Esophagus muscularis mucosa (tissue), 4 donors: ENCODE measurements at regions not wholly inside any gene's neighbourhood (a gene's known extent, or its start where the extent isn't known, plus 50 kb on each side); places are given as distances from the start of the nearest gene placed in this dataset.

Experiments
- DNase-seq: peaks from one replicate; pipeline ENCODE4 v3.0.0-alpha.2; 2017; ENCODE audit errors: extremely low spot score
- H3K27ac ChIP-seq, 4 donors: fragments of 200-600 bp; sonication (generic); replicated peaks in 1 of 4; 1 replicate in 3 of 4; 2 replicates in 1 of 4; pipeline ENCODE4 v1.5.1; 2016 to 2019; ENCODE audit warnings: mild to moderate bottlenecking in 1 of 4
- H3K27me3 ChIP-seq, 4 donors: fragments of 200-600 bp; sonication (generic); one replicate each; pipeline versions ENCODE4 v1.5.1 to v1.6.0; 2016 to 2019
- H3K36me3 ChIP-seq, 4 donors: fragments of 200-600 bp; sonication (generic); one replicate each; pipeline ENCODE4 v1.5.1; 2016 to 2019
- H3K4me1 ChIP-seq, 4 donors: fragments of 200-600 bp; sonication (generic); one replicate each; pipeline ENCODE4 v1.5.1; 2016 to 2019
- H3K4me3 ChIP-seq, 4 donors: fragments of 200-600 bp; sonication (generic); 1 replicate in 2 of 4; 2 replicates in 2 of 4; pipeline ENCODE4 v1.5.1; 2016 to 2019; ENCODE audit warnings: mild to moderate bottlenecking in 4 of 4, moderate library complexity in 1 of 4
- H3K9me3 ChIP-seq, 4 donors: fragments of 200-600 bp; sonication (generic); 1 replicate in 3 of 4; 2 replicates in 1 of 4; pipeline ENCODE4 v1.5.1; 2016 to 2019
- CTCF ChIP-seq, 3 experiments: fragments of 200-600 bp in 2 of 3; fragments of 450-650 bp in 1 of 3; sonication (generic) in 2 of 3; IDR thresholded peaks; one replicate each; pipeline ENCODE4 v1.5.1; 2017 to 2019; ENCODE audit warnings: antibody characterized with exemption in 3 of 3, mild to moderate bottlenecking in 2 of 3, moderate library complexity in 1 of 3
- EP300 ChIP-seq: sonication (generic); formaldehyde crosslinking; IDR thresholded peaks from one replicate; pipeline ENCODE4 v1.6.1; 2017; ENCODE audit warnings: antibody characterized with exemption
- POLR2A ChIP-seq: fragments of 450-650 bp; IDR thresholded peaks from one replicate; pipeline ENCODE4 v1.6.1; 2017; ENCODE audit warnings: antibody characterized with exemption, moderate library complexity, mild to moderate bottlenecking, low read depth
- POLR2AphosphoS5 ChIP-seq, 2 donors: sonication (generic); formaldehyde crosslinking; IDR thresholded peaks; one replicate each; pipeline ENCODE4 v1.6.1; 2017; ENCODE audit warnings: antibody characterized with exemption in 2 of 2
- WGBS: methylation state at CpG from one replicate; pipeline ENCODE4 v1.1.5; 2018; 5-methylcytosine and 5-hydroxymethylcytosine counted together
- intact Hi-C: fragments of 100-400 bp; cut with DNase I; formaldehyde crosslinking; loops from one replicate; pipeline ENCODE4 v1.15.1; 2023

GRCh38 chr3:117631781-117632180, 922.2 kb downstream of the TUSC7 start:
- Histone ChIP-seq H3K4me1 (peaks cover 5 to 18% (median 13%) of the 10 kb centered on the region in 4 donors), H3K4me3 (no peak overlapping the region), H3K27ac (no peak overlapping the region), H3K27me3 (no peaks in the 10 kb centered on the region), H3K9me3 (no peaks in the 10 kb centered on the region), H3K36me3 (no peaks in the 10 kb centered on the region)
- intact Hi-C loops: no loop called here
- no peak for TF ChIP-seq CTCF (IDR thresholded peaks at IDR 0.05)
- TF ChIP-seq POLR2AphosphoS5 (IDR thresholded peaks at IDR 0.05): no peak
- no peak for TF ChIP-seq POLR2A
- TF ChIP-seq EP300: no peak
- WGBS: 87% methylated on average over 3 of the region's 3 CpGs
- no peak for DNase-seq

GRCh38 chr3:117632191-117632590, 922.6 kb downstream of the TUSC7 start:
- TF ChIP-seq POLR2AphosphoS5 (IDR thresholded peaks at IDR 0.05): no peak
- no peak for TF ChIP-seq CTCF (IDR thresholded peaks at IDR 0.05)
- no peak for TF ChIP-seq EP300
- TF ChIP-seq POLR2A: no peak
- no peak for DNase-seq
- Histone ChIP-seq H3K27me3 (no peaks in the 10 kb centered on the region), H3K4me3 (no peak overlapping the region), H3K36me3 (no peaks in the 10 kb centered on the region), H3K9me3 (no peaks in the 10 kb centered on the region), H3K4me1 (peaks cover 5 to 18% (median 13%) of the 10 kb centered on the region in 4 donors), H3K27ac (no peak overlapping the region)
- WGBS: 88% methylated on average over 2 of the region's 2 CpGs
- intact Hi-C loops: no loop called here

GRCh38 chr3:117633207-117633606, 923.6 kb downstream of the TUSC7 start:
- H3K36me3 ChIP-seq: no peaks in the 10 kb centered on the region
- H3K4me3 ChIP-seq: no peak overlapping the region
- H3K27me3 ChIP-seq: no peaks in the 10 kb centered on the region
- intact Hi-C loops: no loop called here
- no peaks in the 10 kb centered on the region for H3K9me3 ChIP-seq
- TF ChIP-seq POLR2AphosphoS5 (IDR thresholded peaks at IDR 0.05): no peak
- TF ChIP-seq EP300: no peak
- TF ChIP-seq POLR2A: no peak
- TF ChIP-seq CTCF (IDR thresholded peaks at IDR 0.05): no peak
- H3K4me1 ChIP-seq: peaks cover 5 to 18% (median 13%) of the 10 kb centered on the region in 4 donors
- H3K27ac ChIP-seq: no peak overlapping the region
- DNase-seq: no peak
- WGBS: 68% methylated on average over 4 of the region's 4 CpGs

- no peaks in the 10 kb centered on the region for H3K36me3 ChIP-seq
- H3K27me3 ChIP-seq: no peaks in the 10 kb centered on the region
- H3K9me3 ChIP-seq: no peaks in the 10 kb centered on the region
- no peak for DNase-seq
- WGBS: 94% methylated on average over 5 of the region's 5 CpGs
- TF ChIP-seq POLR2A: no peak
- no peak for TF ChIP-seq EP300
- no peak for TF ChIP-seq CTCF (IDR thresholded peaks at IDR 0.05)
- no peak overlapping the region for H3K4me3 ChIP-seq
- intact Hi-C loops: no loop called here
- H3K4me1 ChIP-seq: no peaks in the 10 kb centered on the region
- H3K27ac ChIP-seq: no peak overlapping the region
Observed at GRCh38 chr3:117637666-117638065, 928.1 kb downstream of the TUSC7 start.

- H3K27ac ChIP-seq: no peak overlapping the region
- TF ChIP-seq CTCF (IDR thresholded peaks at IDR 0.05) (no peak), POLR2A (no peak), EP300 (no peak), POLR2AphosphoS5 (IDR thresholded peaks at IDR 0.05) (no peak)
- no peak for DNase-seq
- no peaks in the 10 kb centered on the region for H3K9me3 ChIP-seq
- intact Hi-C loops: no loop called here
- no peaks in the 10 kb centered on the region for H3K36me3 ChIP-seq
- H3K4me1 ChIP-seq: no peaks in the 10 kb centered on the region
- no peak overlapping the region for H3K4me3 ChIP-seq
- no peaks in the 10 kb centered on the region for H3K27me3 ChIP-seq
Observed at GRCh38 chr3:117644203-117644602, 934.6 kb downstream of the TUSC7 start.
